IMR-90 (cell line): ENCODE measurements at regions not wholly inside any gene's neighbourhood (a gene's known extent, or its start where the extent isn't known, plus 50 kb on each side); places are given as distances from the start of the nearest gene placed in this dataset.

Experiments
- ATAC-seq: fragments of 200-7000 bp; cut with Tn5 transposase; 2 replicates; pipeline ENCODE4 v1.9.1; 2020; ENCODE audit warnings: low read depth, mild to moderate bottlenecking, moderate library complexity
- BruUV-seq: library from RNA; stranded (reverse); fragments of 400-500 nt; replicated peaks from 2 replicates; lab custom pipeline; 2021; lab: Mats Ljungman, UMichigan
- CTCF ChIA-PET: fragments of 300-600 bp; formaldehyde crosslinking; extraction: SDS; loops from one replicate; lab custom pipeline; 2021; ENCODE audit warnings: antibody characterized with exemption; lab: Yijun Ruan, JAX
- POLR2A ChIA-PET: fragments of 300-600 bp; sonication (Branson Sonifier 250); formaldehyde crosslinking; loops from one replicate; lab custom pipeline; 2022; ENCODE audit warnings: antibody characterized with exemption; ENCODE audit not compliant: unreplicated experiment; lab: Charles Lee
- DNase-seq: peaks from one replicate; pipeline ENCODE4 v3.0.0; 2013
- H2AFZ ChIP-seq: replicated peaks from 2 replicates; pipeline ENCODE3; 2013; ENCODE audit warnings: low read length, mild to moderate bottlenecking; ENCODE audit not compliant: poor library complexity
- H2AK5ac ChIP-seq: 2 replicates; pipeline ENCODE4 v1.6.1; 2013; ENCODE audit warnings: low read depth, low read length, inconsistent platforms
- H2AK9ac ChIP-seq: replicated peaks from 2 replicates; pipeline ENCODE3; 2013; ENCODE audit warnings: mild to moderate bottlenecking, low read depth, low read length, moderate library complexity; ENCODE audit not compliant: poor library complexity
- H2BK120ac ChIP-seq: 2 replicates; pipeline ENCODE4 v1.6.1; 2013; ENCODE audit warnings: low read depth, low read length, inconsistent platforms
- H2BK15ac ChIP-seq: 3 replicates; pipeline ENCODE4 v1.6.1; 2013; ENCODE audit warnings: low read depth, low read length, inconsistent platforms
- H2BK20ac ChIP-seq: 2 replicates; pipeline ENCODE4 v1.6.1; 2013; ENCODE audit warnings: low read depth, mild to moderate bottlenecking, inconsistent platforms, low read length, moderate library complexity
- H2BK5ac ChIP-seq: 2 replicates; pipeline ENCODE4 v1.6.1; 2013; ENCODE audit warnings: mild to moderate bottlenecking, low read depth, low read length, inconsistent platforms; ENCODE audit not compliant: poor library complexity, severe bottlenecking
- H3K14ac ChIP-seq: replicated peaks from 2 replicates; pipeline ENCODE4 v1.6.1; 2013; ENCODE audit warnings: low read depth, low read length, inconsistent platforms
- H3K18ac ChIP-seq: 2 replicates; pipeline ENCODE4 v1.6.1; 2013; ENCODE audit warnings: low read depth, low read length, control low read depth
- H3K23ac ChIP-seq: 2 replicates; pipeline ENCODE4 v1.6.1; 2013; ENCODE audit warnings: low read depth, low read length, inconsistent platforms
- H3K27ac ChIP-seq: 2 replicates; pipeline ENCODE4 v1.5.1; 2013; ENCODE audit warnings: mild to moderate bottlenecking, control low read depth, low read length; ENCODE audit not compliant: insufficient read depth
- H3K27me3 ChIP-seq: 2 replicates; pipeline ENCODE4 v1.6.1; 2013; ENCODE audit warnings: low read length; ENCODE audit not compliant: control insufficient read depth, insufficient read depth
- H3K36me3 ChIP-seq: 2 replicates; pipeline ENCODE4 v1.6.1; 2013; ENCODE audit warnings: low read length, mixed read lengths; ENCODE audit not compliant: control insufficient read depth, insufficient read depth
- H3K4ac ChIP-seq: 2 replicates; pipeline ENCODE4 v1.6.1; 2013; ENCODE audit warnings: low read depth, low read length, inconsistent platforms
- H3K4me1 ChIP-seq: 2 replicates; pipeline ENCODE4 v1.6.1; 2013; ENCODE audit warnings: low read length, mixed read lengths; ENCODE audit not compliant: control insufficient read depth, insufficient read depth
- H3K4me2 ChIP-seq: 2 replicates; pipeline ENCODE4 v1.6.1; 2013; ENCODE audit warnings: low read depth, mild to moderate bottlenecking, control low read depth, low read length, moderate library complexity
- H3K4me3 ChIP-seq: 2 replicates; pipeline ENCODE4 v1.5.1; 2013; ENCODE audit warnings: low read depth, mild to moderate bottlenecking, control low read depth, low read length, moderate library complexity; ENCODE audit not compliant: insufficient read depth
- H3K56ac ChIP-seq: 2 replicates; pipeline ENCODE4 v1.6.1; 2013; ENCODE audit warnings: low read length, inconsistent platforms; ENCODE audit not compliant: insufficient read depth; ENCODE audit errors: extremely low read depth
- H3K79me1 ChIP-seq, 2 experiments: 2 replicates each; pipeline ENCODE4 v1.6.1; 2013; ENCODE audit warnings: low read length in 2 of 2, inconsistent platforms in 1 of 2, low read depth in 1 of 2
- H3K9ac ChIP-seq: 2 replicates; pipeline ENCODE4 v1.6.1; 2013; ENCODE audit warnings: low read depth, low read length, control low read depth
- H3K9me1 ChIP-seq: 2 replicates; pipeline ENCODE4 v1.6.1; 2013; ENCODE audit warnings: low read length, inconsistent platforms; ENCODE audit not compliant: insufficient read depth
- H3K9me3 ChIP-seq: 2 replicates; pipeline ENCODE4 v1.6.1; 2013; ENCODE audit warnings: low read length; ENCODE audit not compliant: control insufficient read depth, insufficient read depth
- H4K20me1 ChIP-seq: 2 replicates; pipeline ENCODE4 v1.6.1; 2013; ENCODE audit warnings: low read length, inconsistent platforms; ENCODE audit not compliant: insufficient read depth
- H4K5ac ChIP-seq: 2 replicates; pipeline ENCODE4 v1.6.1; 2013; ENCODE audit warnings: mild to moderate bottlenecking, low read depth, low read length, control low read depth
- H4K8ac ChIP-seq, 2 experiments: 2 replicates each; pipeline ENCODE4 v1.6.1; 2013; ENCODE audit warnings: low read depth in 2 of 2, low read length in 2 of 2, control low read depth in 1 of 2, inconsistent platforms in 1 of 2
- H4K91ac ChIP-seq: 2 replicates; pipeline ENCODE4 v1.6.1; 2013; ENCODE audit warnings: low read depth, low read length, inconsistent platforms; ENCODE audit not compliant: insufficient read depth
- BHLHE40 ChIP-seq: fragments of 150-350 bp; IDR thresholded peaks from 2 replicates; pipeline ENCODE4 v1.6.1; 2016; ENCODE audit warnings: mild to moderate bottlenecking, low read depth, low read length
- CEBPB ChIP-seq: IDR thresholded peaks from 2 replicates; pipeline ENCODE4 v1.6.1; 2012; ENCODE audit warnings: low read depth, low read length, improper control_type of control experiment
- CHD1 ChIP-seq: IDR thresholded peaks from 2 replicates; pipeline ENCODE4 v1.6.1; 2012; ENCODE audit warnings: low read depth, low read length, improper control_type of control experiment
- FOS ChIP-seq: fragments of 150-350 bp; IDR thresholded peaks from 2 replicates; pipeline ENCODE4 v1.6.1; 2016; ENCODE audit warnings: low read depth, low read length
- MAFK ChIP-seq: IDR thresholded peaks from 2 replicates; pipeline ENCODE4 v1.6.1; 2012; ENCODE audit warnings: low read depth, low read length, improper control_type of control experiment
- MAZ ChIP-seq: IDR thresholded peaks from 2 replicates; pipeline ENCODE4 v1.6.1; 2012; ENCODE audit warnings: low read depth, mild to moderate bottlenecking, low read length, improper control_type of control experiment, moderate library complexity, borderline replicate concordance
- MXI1 ChIP-seq: IDR thresholded peaks from 2 replicates; pipeline ENCODE4 v1.6.1; 2012; ENCODE audit warnings: low read depth, mild to moderate bottlenecking, low read length, moderate library complexity, borderline replicate concordance
- NFE2L2 ChIP-seq: fragments of 150-350 bp; IDR thresholded peaks from 2 replicates; pipeline ENCODE4 v1.6.1; 2016; ENCODE audit warnings: low read depth, mild to moderate bottlenecking, low read length
- POLR2A ChIP-seq: IDR thresholded peaks from 2 replicates; pipeline ENCODE4 v1.6.1; 2012; ENCODE audit warnings: mild to moderate bottlenecking, low read depth, low read length
- RAD21 ChIP-seq: IDR thresholded peaks from 2 replicates; pipeline ENCODE4 v1.6.1; 2012; ENCODE audit warnings: low read length, improper control_type of control experiment
- RCOR1 ChIP-seq: IDR thresholded peaks from 2 replicates; pipeline ENCODE4 v1.6.1; 2012; ENCODE audit warnings: mild to moderate bottlenecking, low read length, improper control_type of control experiment; ENCODE audit not compliant: insufficient replicate concordance
- RFX5 ChIP-seq: IDR thresholded peaks from 2 replicates; pipeline ENCODE4 v1.8.0; 2012; ENCODE audit warnings: low read depth, mild to moderate bottlenecking, low read length, moderate library complexity
- SMC3 ChIP-seq: fragments of 150-350 bp; IDR thresholded peaks from 2 replicates; pipeline ENCODE4 v1.6.1; 2016; ENCODE audit warnings: low read depth, mild to moderate bottlenecking, antibody characterized with exemption, low read length, moderate library complexity
- WGBS, 2 experiments: methylation state at CpG; one replicate each; pipeline versions ENCODE4 v1.1.5 to v1.1.7; 2013; ENCODE audit warnings: missing lambda C conversion rate in 2 of 2; ENCODE audit not compliant: insufficient read length in 1 of 2; ENCODE audit errors: extremely low coverage in 2 of 2; 5-methylcytosine and 5-hydroxymethylcytosine counted together
- dilution Hi-C: fragments of 300-500 bp; cut with HindIII; formaldehyde crosslinking; loops from one replicate; pipeline ENCODE4 v1.14.3; 2018; ENCODE audit warnings: low sequenced_read_pairs; ENCODE audit not compliant: unreplicated experiment
- in situ Hi-C: fragments of 300-500 bp; cut with MboI; formaldehyde crosslinking; loops from 3 replicates; pipeline ENCODE4 v1.14.3; 2019; ENCODE audit warnings: low sequenced_read_pairs, inconsistent platforms, mixed read lengths
- intact Hi-C: fragments of 100-400 bp; cut with micrococcal nuclease; formaldehyde crosslinking; loops from 2 replicates; pipeline ENCODE4 v1.10.0; 2022
- TF ChIP-seq, protein P1 (sequence below): conservative IDR thresholded peaks from 2 replicates; pipeline ENCODE4 v1.5.1; 2012; ENCODE audit warnings: mild to moderate bottlenecking, low read depth, low read length, improper control_type of control experiment
- TF ChIP-seq, protein P2 (sequence below): fragments of 150-350 bp; IDR thresholded peaks from 2 replicates; pipeline ENCODE4 v1.6.1; 2017; ENCODE audit warnings: mild to moderate bottlenecking, antibody characterized with exemption, low read length, low read depth
- TF ChIP-seq, protein P3 (sequence below): fragments of 150-350 bp; IDR thresholded peaks from 2 replicates; pipeline ENCODE4 v1.6.1; 2016; ENCODE audit warnings: low read depth, mild to moderate bottlenecking, low read length, moderate library complexity, borderline replicate concordance

DNA sequence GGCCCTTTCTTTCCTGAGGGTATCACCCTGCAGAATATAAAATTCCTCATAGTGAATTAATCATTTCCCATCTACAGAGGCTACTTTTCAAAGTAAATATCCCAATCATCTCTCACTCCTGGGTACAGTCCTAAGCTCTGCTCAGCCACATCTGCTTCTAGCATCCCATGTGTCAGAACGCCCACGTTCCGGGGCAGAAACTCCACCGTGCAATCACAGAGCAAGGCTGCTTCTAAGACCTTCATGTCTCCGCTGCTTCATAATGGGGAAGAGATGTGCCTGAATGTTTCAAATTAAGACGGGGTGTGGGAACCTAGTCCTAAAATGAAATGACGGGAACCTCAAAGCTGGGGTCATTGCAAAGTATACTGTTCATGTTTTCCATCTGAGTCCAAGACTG, 208.8 kb upstream of the GMDS start:
- POLR2A ChIA-PET = no interaction called here
- CTCF ChIA-PET = interaction anchor here (0.6 kb wide), 1 partner anchor 17 kb away, joined by 4 read pairs; no protein-coding TSS in a partner anchor

More for the DNA sequence above, 208.8 kb upstream of the GMDS start:
- no peak overlapping the region for H2BK20ac ChIP-seq
- H3K27me3 ChIP-seq = peaks cover 10% of the 10 kb centered on the region
- H2AFZ ChIP-seq = no peak overlapping the region
- H3K4ac ChIP-seq = no peak overlapping the region
- dilution Hi-C loops (no loop called here), intact Hi-C loops (no loop called here), in situ Hi-C loops (no loop called here)
- H3K23ac ChIP-seq = no peak overlapping the region
- DNase-seq (peak; percentile 7), ATAC-seq (no peak)
- no peak overlapping the region for H2AK9ac ChIP-seq
- no peak overlapping the region for H4K91ac ChIP-seq
- TF ChIP-seq, protein P1, sequence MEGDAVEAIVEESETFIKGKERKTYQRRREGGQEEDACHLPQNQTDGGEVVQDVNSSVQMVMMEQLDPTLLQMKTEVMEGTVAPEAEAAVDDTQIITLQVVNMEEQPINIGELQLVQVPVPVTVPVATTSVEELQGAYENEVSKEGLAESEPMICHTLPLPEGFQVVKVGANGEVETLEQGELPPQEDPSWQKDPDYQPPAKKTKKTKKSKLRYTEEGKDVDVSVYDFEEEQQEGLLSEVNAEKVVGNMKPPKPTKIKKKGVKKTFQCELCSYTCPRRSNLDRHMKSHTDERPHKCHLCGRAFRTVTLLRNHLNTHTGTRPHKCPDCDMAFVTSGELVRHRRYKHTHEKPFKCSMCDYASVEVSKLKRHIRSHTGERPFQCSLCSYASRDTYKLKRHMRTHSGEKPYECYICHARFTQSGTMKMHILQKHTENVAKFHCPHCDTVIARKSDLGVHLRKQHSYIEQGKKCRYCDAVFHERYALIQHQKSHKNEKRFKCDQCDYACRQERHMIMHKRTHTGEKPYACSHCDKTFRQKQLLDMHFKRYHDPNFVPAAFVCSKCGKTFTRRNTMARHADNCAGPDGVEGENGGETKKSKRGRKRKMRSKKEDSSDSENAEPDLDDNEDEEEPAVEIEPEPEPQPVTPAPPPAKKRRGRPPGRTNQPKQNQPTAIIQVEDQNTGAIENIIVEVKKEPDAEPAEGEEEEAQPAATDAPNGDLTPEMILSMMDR = no peak
- TF ChIP-seq SMC3 = no peak
- TF ChIP-seq POLR2A = no peak
- TF ChIP-seq FOS = no peak
- TF ChIP-seq, protein P2, sequence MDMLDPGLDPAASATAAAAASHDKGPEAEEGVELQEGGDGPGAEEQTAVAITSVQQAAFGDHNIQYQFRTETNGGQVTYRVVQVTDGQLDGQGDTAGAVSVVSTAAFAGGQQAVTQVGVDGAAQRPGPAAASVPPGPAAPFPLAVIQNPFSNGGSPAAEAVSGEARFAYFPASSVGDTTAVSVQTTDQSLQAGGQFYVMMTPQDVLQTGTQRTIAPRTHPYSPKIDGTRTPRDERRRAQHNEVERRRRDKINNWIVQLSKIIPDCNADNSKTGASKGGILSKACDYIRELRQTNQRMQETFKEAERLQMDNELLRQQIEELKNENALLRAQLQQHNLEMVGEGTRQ = no peak
- TF ChIP-seq RFX5 = no peak
- TF ChIP-seq BHLHE40 = no peak
- TF ChIP-seq, protein P3, sequence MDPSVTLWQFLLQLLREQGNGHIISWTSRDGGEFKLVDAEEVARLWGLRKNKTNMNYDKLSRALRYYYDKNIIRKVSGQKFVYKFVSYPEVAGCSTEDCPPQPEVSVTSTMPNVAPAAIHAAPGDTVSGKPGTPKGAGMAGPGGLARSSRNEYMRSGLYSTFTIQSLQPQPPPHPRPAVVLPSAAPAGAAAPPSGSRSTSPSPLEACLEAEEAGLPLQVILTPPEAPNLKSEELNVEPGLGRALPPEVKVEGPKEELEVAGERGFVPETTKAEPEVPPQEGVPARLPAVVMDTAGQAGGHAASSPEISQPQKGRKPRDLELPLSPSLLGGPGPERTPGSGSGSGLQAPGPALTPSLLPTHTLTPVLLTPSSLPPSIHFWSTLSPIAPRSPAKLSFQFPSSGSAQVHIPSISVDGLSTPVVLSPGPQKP = no peak
- TF ChIP-seq MAZ = no peak
- no peak for TF ChIP-seq MAFK
- TF ChIP-seq MXI1 = no peak
- no peak for TF ChIP-seq CEBPB
- no peak for TF ChIP-seq RAD21
- no peak for TF ChIP-seq NFE2L2
- TF ChIP-seq CHD1 = no peak
- no peak for TF ChIP-seq RCOR1
- H4K8ac ChIP-seq = no peak overlapping the region
- no peak overlapping the region for H2BK120ac ChIP-seq
- BruUV-seq = no TSS peak
- no peaks in the 10 kb centered on the region for H3K9me1 ChIP-seq
- no peak overlapping the region for H3K56ac ChIP-seq
- H3K14ac ChIP-seq = no peak overlapping the region
- no peak overlapping the region for H2BK5ac ChIP-seq
- no peaks in the 10 kb centered on the region for H3K79me1 ChIP-seq
- H3K4me3 ChIP-seq = no peak overlapping the region
- H3K27ac ChIP-seq = no peak overlapping the region
- H3K9ac ChIP-seq = no peak overlapping the region
- H2AK5ac ChIP-seq = no peak overlapping the region
- H3K18ac ChIP-seq = no peak overlapping the region
- H4K5ac ChIP-seq = no peak overlapping the region
- H4K20me1 ChIP-seq = no peaks in the 10 kb centered on the region
- H2BK15ac ChIP-seq = no peak overlapping the region
- H3K4me1 ChIP-seq = peaks cover 1% of the 10 kb centered on the region; the same call in 1 of the 2 replicates
- WGBS, 2 experiments = 60% methylated on average over 4 of the region's 7 CpGs; no CpG with 5 or more reads in 1 of the 2 experiments
- no peaks in the 10 kb centered on the region for H3K9me3 ChIP-seq
- no peak overlapping the region for H3K4me2 ChIP-seq
- no peaks in the 10 kb centered on the region for H3K36me3 ChIP-seq
